Kidney tubule cell (primary cell): ENCODE measurements at regions not wholly inside any gene's neighbourhood (a gene's known extent, or its start where the extent isn't known, plus 50 kb on each side); places are given as distances from the start of the nearest gene placed in this dataset.
"Not testable (repeated sequence)": the region's sequence is repeated elsewhere in the genome, so short reads cannot be mapped to it uniquely, and the experiment has no call there.

Experiments used
- DNase-seq: peaks from one replicate; pipeline ENCODE4 v3.0.0-alpha.2; 2018; ENCODE audit warnings: low spot score

- no peak for DNase-seq
Measured at GRCh38 chr14:63147018-63147417, 57.2 kb upstream of the RHOJ start.

GRCh38 chr14:63134801-63135200, 69.4 kb upstream of the RHOJ start:
- DNase-seq, result peak; percentile 13

- DNase-seq, result no peak
Measured at GRCh38 chr14:63130531-63130930, 73.7 kb upstream of the RHOJ start.

GRCh38 chr14:63106487-63106886, 61.2 kb upstream of the KCNH5 start:
- not testable (repeated sequence) for DNase-seq

GRCh38 chr14:63100552-63100951, 55.3 kb upstream of the KCNH5 start:
- DNase-seq, result no peak

- DNase-seq, result no peak
Measured at GRCh38 chr14:63096186-63096585, 50.9 kb upstream of the KCNH5 start.
